Stimulated activated CD4-positive, alpha-beta T cell treated with anti-CD3 and anti-CD28 coated beads, TNF-alpha, amount 100 ng/mL, for 1 hour (primary cell): ENCODE measurements at regions not wholly inside any gene's neighbourhood (a gene's known extent, or its start where the extent isn't known, plus 50 kb on each side); places are given as distances from the start of the nearest gene placed in this dataset.
"Not testable (repeated sequence)": the region's sequence is repeated elsewhere in the genome, so short reads cannot be mapped to it uniquely, and the experiment has no call there.

Experiments used
- DNase-seq, 3 donors: peaks; one replicate each; pipeline ENCODE4 v3.0.0-alpha.2; 2020; ENCODE audit warnings: low read depth in 3 of 3, low spot score in 1 of 3

- DNase-seq: not testable (repeated sequence)
Observed at GRCh38 chr21:10402461-10402860, 118.9 kb upstream of the TPTE start.

- DNase-seq: not testable (repeated sequence)
Observed at GRCh38 chr21:10405331-10405730, 116.1 kb upstream of the TPTE start.

DNA sequence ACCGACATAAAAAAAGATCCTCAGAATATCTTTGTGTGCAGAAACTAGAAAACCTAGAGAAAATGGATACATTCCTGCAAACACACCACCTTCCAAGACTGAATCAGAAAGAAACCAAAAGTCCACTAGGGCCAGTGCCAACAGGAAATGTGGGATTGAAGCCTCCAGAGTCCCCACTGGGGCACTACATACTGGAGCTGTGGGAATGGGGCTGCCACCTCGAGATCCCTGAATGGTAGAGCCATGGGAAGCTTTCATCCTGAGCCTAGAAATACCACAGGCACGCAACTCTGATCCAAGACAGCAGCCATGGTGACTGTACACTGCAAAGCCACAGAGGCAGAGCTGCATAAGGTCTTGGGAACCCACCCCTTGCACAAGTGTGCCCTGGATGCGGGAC, 111.6 kb upstream of the TPTE start:
- not testable (repeated sequence) for DNase-seq

GRCh38 chr21:10410354-10410929, 110.9 kb upstream of the TPTE start:
- DNase-seq: not testable (repeated sequence)

- DNase-seq: not testable (repeated sequence)
Observed at GRCh38 chr21:10411776-10412526, 109.4 kb upstream of the TPTE start.

- not testable (repeated sequence) for DNase-seq
Observed at GRCh38 chr21:10412928-10413246, 108.5 kb upstream of the TPTE start.

DNA sequence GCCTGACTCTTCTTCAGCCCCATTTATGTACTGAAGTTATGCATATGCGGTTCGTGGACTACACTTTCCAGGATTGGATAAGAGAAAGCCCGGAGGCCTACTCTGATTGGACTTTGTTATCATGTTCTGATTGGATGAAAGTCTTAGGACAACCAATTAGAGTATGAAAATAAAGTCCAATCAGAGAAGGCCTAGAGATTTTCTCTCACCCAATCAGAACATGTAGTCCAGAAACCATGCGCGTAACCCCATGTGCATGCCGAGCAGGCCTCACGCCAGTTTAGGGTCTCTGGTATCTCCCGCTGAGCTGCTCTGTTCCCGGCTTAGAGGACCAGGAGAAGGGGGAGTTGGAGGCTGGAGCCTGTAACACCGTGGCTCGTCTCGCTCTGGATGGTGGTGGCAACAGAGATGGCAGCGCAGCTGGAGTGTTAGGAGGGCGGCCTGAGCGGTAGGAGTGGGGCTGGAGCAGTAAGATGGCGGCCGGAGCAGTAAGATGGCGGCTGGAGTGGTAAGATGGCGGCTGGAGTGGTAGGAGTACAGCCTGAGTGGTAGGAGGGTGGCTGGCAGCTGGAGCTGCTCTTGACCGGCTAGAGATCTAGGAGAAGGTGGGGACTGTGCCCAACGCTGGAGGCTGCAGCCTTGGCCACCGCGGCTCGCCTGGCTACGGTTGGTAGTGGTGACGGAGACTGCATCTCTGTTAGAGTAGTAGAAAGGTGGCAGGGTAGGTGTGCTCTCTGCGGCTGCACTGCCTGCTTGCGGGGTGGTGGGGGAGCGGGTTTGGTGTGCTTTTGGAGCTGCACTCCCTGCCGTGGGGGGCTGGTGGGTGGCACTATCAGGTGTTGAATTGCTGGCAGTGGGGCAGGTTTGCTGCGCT, 107.9 kb upstream of the TPTE start:
- not testable (repeated sequence) for DNase-seq

- DNase-seq: not testable (repeated sequence)
Observed at GRCh38 chr21:10414121-10414924, 107.1 kb upstream of the TPTE start.

DNA sequence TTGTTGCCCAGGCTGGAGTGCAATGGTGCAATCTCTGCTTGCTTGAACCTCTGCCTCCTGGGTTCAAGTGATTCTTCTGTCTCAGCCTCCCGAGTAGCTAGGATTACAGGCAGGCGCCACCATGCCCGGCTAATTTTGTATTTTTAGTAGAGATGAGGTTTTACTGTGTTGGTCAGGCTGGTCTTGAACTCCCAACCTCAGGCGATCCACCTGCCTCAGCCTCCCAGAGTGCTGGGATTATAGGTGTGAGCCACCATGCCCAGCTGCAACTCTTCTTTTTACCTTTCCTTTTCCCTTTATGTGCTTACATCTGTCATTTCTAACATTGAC, 106.5 kb upstream of the TPTE start:
- DNase-seq: not testable (repeated sequence)

- DNase-seq: not testable (repeated sequence)
Observed at GRCh38 chr21:10415456-10415855, 105.9 kb upstream of the TPTE start.

DNA sequence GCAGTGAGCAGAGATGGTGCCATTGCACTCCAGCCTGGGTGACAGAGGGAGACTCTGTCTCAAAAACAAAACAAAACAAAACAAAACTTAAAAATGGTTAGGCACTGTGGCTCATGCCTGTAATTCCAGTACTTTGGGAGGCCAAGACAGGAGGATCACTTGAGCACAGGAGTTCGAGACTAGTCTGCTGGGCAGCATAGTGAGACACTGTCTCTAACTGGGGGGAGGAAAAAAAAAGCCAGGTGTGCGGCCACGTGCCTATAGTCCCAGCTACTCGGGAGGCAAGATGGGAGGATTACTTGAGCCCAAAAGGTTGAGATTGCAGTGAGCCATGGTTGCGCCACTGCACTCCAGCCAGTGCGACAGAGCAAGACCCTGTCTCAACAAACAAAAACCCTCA, 105.5 kb upstream of the TPTE start:
- DNase-seq: not testable (repeated sequence)

DNA sequence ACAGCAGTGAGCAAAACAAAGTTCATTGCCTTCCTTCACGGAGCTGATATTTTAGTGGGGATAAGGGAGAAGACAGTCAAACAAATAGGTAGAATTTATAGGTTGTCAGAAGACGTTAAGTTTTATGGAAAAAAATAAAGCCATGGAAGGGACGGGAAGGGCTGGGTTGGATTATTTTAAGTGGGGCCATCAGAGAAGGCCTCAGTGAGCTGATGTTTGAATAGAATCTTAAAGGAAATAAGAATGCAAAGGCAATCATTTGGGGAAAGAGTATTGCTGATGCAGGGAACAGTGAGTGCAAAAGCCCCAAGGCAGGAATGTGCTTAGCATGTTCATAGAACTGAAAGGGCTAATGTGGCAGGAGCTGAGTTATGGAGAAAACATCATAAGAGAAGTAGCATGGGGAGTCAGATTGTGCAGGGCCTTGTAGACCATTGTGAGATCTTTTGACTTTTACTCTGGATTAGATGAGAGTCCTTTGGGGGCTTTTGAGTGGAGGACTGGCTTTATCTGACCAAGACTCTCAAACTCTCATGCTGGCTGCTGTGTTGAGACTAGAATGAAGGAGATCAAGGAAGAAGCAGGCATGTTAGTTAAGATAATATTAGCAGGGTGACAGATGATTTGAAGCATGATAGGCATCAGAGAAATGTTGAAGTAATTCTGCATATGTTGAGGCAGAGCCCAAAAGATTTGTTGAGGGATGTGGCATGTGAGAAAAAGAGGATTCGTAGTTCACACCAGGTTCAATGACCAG, 104.5 kb upstream of the TPTE start:
- not testable (repeated sequence) for DNase-seq

DNA sequence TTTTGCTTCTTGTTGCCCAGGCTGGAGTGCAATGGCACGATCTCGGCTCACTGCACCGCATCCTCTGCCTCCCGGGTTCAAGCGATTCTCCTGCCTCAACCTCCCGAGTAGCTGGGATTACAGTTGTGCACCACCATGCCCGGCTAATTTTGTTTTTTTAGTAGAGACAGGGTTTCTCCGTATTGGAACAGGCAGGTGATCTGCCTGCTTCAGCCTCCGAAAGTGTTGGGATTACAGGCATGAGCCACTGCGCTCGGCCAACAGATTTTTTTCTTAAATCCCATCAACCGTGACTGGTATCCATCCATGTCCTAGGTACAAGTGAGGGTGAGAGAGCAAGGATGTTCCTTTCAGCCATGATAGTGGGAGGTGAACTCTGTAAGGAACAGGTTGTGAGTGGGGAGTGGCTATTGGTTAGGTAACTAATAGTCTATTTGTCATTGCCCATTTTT, 103.8 kb upstream of the TPTE start:
- DNase-seq: not testable (repeated sequence)

- not testable (repeated sequence) for DNase-seq
Observed at GRCh38 chr21:10418250-10419048, 102.9 kb upstream of the TPTE start.

DNA sequence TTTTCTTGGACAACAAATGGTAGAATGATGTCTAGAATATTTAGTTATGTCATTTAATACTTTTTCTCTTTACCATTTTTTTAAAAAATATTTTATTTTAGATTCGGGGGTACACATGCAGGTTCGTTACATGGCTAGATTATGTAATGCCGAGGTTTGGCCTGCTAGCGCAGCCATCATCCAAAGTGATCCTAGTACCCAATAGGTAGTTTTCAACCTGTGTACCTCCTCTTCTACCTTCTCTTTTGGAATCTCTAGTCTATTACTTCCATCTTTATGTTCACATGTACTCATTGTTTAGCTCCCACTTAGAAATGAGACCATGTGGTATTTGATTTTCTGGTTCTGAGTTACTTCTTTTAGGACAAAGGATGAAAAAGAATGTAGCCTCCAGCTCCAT, 100.2 kb upstream of the TPTE start:
- DNase-seq: not testable (repeated sequence)

DNA sequence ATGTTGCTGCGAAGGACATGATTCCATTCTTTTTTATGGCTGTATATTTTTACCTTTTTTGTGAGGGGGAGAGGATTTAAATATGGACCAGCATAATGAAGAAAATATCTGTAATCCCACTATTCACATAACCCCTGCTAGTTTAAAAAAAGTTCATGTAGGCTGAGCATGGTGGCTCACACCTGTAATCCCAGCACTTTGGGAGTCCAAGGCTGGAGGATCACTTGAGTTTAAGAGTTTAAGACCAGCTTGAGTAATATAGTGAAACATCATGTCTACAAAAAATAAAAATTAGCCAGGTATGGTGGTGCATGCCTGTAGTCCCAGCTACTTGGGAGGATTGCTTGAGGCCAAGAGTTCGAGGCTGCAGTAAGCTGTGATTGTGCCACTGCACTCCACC, 99.8 kb upstream of the TPTE start:
- not testable (repeated sequence) for DNase-seq

DNA sequence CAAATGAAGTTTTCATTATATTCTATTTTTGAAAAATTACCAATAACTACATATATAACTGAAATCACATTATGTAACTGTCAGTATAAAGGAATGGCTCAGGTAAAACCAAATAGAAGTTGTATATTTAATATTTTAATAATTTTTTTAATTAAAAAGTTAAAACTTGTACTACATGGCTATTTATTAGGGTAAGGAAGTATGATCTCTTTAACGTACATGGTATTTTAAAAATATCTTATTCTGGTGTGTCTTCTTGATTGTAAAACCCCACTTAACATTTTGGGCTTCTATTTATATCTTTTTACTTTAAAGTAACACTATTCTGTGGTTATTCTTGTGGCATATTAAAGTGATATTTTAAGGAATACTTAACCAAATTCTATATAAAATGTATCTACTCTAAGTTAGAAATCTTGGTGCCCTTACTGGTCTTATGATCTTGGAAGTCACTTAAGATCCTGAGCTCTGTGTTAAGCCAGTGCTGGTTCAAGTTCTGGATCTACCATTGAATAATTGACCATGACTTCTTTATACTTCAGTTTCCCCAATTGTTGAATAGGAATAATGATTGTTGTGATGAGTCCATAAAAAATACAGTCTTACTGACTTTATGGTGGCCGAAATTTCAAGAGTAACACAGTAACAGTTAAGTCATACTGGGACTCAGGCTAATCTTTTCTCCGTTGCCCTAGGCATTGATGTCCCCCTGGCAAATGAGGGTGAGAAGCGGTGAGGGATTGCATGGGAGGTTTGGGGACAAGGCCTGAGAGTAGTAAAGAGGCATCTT, 97.1 kb upstream of the TPTE start:
- DNase-seq: not testable (repeated sequence)

GRCh38 chr21:10424887-10425145, 96.6 kb upstream of the TPTE start:
- DNase-seq: not testable (repeated sequence)

DNA sequence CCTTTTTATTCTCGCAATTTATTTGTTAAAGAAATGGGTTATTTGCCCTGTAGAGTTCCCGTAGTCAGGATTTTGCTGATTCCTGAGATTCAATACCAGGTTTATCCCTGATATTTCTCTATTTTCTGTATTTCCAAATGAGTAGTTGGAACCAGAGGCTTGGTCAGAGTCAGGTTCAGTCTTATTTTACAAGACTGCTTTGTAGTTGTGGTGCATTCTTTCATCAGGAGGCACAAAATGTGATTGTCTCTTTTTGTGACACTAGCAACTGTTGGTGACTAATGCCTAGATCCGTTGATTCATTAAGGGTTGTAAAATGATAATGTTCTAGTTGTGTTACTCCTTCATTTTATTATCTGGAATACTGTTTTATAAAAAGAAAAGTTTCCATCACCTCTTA, 95.5 kb upstream of the TPTE start:
- no peak for DNase-seq
